ENCODE measurements at regions not wholly inside any gene's neighbourhood (a gene's known extent, or its start where the extent isn't known, plus 50 kb on each side); places are given as distances from the start of the nearest gene placed in this dataset.
A peak's percentile ranks its signal among the peaks of the same experiment; 100 is the strongest.

GRCh38 chr6:167532410-167533288 is 207.8 kb downstream of the TTLL2 start:
- Histone ChIP-seq H3K4me2 (peak overlapping the region in 7 of 11 experiments; percentile 8 to 57 (median 26); a peak in 14 of 22 replicates), H3K27ac (no peak overlapping the region), H3K9me3 (replicated peaks in 1 of 11) (peaks cover 10 to 26% (median 17%) of the 10 kb centered on the region in 11 experiments; a peak in 20 of 22 replicates), H4K20me1 (no peaks in the 10 kb centered on the region), H3K9ac (no peak overlapping the region), H3K27me3 (no peaks in the 10 kb centered on the region), H3K4me3 (no peak overlapping the region), H3K4me1 (peaks cover 13 to 44% (median 35%) of the 10 kb centered on the region in 10 experiments), H3K36me3 (no peaks in the 10 kb centered on the region)
- no peak for TF ChIP-seq Cebpa-rat (IDR thresholded peaks at IDR 0.05)

- Histone ChIP-seq H3K27me3 (no peaks in the 10 kb centered on the region), H3K27ac (peak overlapping the region in 1 of 11 experiments; percentile 26; a peak in 1 of 22 replicates), H3K4me2 (peak overlapping the region; percentile 8 to 62 (median 26); a peak in 19 of 22 replicates), H4K20me1 (no peaks in the 10 kb centered on the region), H3K4me3 (no peak overlapping the region), H3K36me3 (no peaks in the 10 kb centered on the region), H3K4me1 (peaks cover 13 to 40% (median 35%) of the 10 kb centered on the region in 10 experiments), H3K9me3 (replicated peaks in 1 of 11) (peaks cover 10 to 26% (median 17%) of the 10 kb centered on the region in 11 experiments; a peak in 20 of 22 replicates), H3K9ac (no peak overlapping the region)
- TF ChIP-seq Cebpa-rat (IDR thresholded peaks at IDR 0.05): no peak
These were observed 209.0 kb downstream of the TTLL2 start for GRCh38 chr6:167533851-167534250.

GRCh38 chr6:167537816-167538215 is 212.9 kb downstream of the TTLL2 start:
- no peak for TF ChIP-seq Cebpa-rat (IDR thresholded peaks at IDR 0.05)

GRCh38 chr6:167538746-167539145 is 213.9 kb downstream of the TTLL2 start:
- H3K4me1 ChIP-seq: peaks cover 14 to 25% (median 20%) of the 10 kb centered on the region in 10 experiments
- H3K27me3 ChIP-seq: peaks cover 0 to 7% (median 0%) of the 10 kb centered on the region in 11 experiments; a peak in 1 of 22 replicates
- TF ChIP-seq Cebpa-rat (IDR thresholded peaks at IDR 0.05): no peak
- H3K4me2 ChIP-seq: no peak overlapping the region
- no peaks in the 10 kb centered on the region for H4K20me1 ChIP-seq
- H3K9me3 ChIP-seq (replicated peaks in 1 of 11): peaks cover 25 to 36% (median 31%) of the 10 kb centered on the region in 11 experiments
- no peak overlapping the region for H3K27ac ChIP-seq
- H3K4me3 ChIP-seq: no peak overlapping the region
- H3K9ac ChIP-seq: no peak overlapping the region
- H3K36me3 ChIP-seq: no peaks in the 10 kb centered on the region

More at GRCh38 chr6:167537816-167538215, 212.9 kb downstream of the TTLL2 start:
- H3K9ac ChIP-seq: no peak overlapping the region
- H3K27ac ChIP-seq: no peak overlapping the region
- no peak overlapping the region for H3K4me3 ChIP-seq
- peaks cover 25 to 40% (median 31%) of the 10 kb centered on the region in 11 experiments for H3K9me3 ChIP-seq (replicated peaks in 1 of 11)
- no peaks in the 10 kb centered on the region for H3K36me3 ChIP-seq
- no peak overlapping the region for H3K4me2 ChIP-seq
- peaks cover 13 to 25% (median 20%) of the 10 kb centered on the region in 10 experiments for H3K4me1 ChIP-seq
- no peaks in the 10 kb centered on the region for H3K27me3 ChIP-seq
- no peaks in the 10 kb centered on the region for H4K20me1 ChIP-seq

- peaks cover 18 to 30% (median 23%) of the 10 kb centered on the region in 11 experiments for H3K9me3 ChIP-seq (replicated peaks in 1 of 11)
- H3K4me3 ChIP-seq: no peak overlapping the region
- no peak overlapping the region for H3K9ac ChIP-seq
- no peaks in the 10 kb centered on the region for H3K36me3 ChIP-seq
- TF ChIP-seq Cebpa-rat (IDR thresholded peaks at IDR 0.05): no peak
- peaks cover 0 to 20% (median 0%) of the 10 kb centered on the region in 11 experiments; a peak in 4 of 22 replicates for H3K27me3 ChIP-seq
- H3K27ac ChIP-seq: no peak overlapping the region
- no peaks in the 10 kb centered on the region for H4K20me1 ChIP-seq
- H3K4me1 ChIP-seq: peaks cover 15 to 37% (median 32%) of the 10 kb centered on the region in 10 experiments
- H3K4me2 ChIP-seq: no peak overlapping the region
These were observed 215.9 kb downstream of the TTLL2 start for GRCh38 chr6:167540796-167541195.

GRCh38 chr6:167541544-167541943 is 216.7 kb downstream of the TTLL2 start:
- no peak overlapping the region for H3K9ac ChIP-seq
- peaks cover 18 to 26% (median 19%) of the 10 kb centered on the region in 11 experiments; a peak in 21 of 22 replicates for H3K9me3 ChIP-seq (replicated peaks in 1 of 11)
- H3K4me1 ChIP-seq: peaks cover 15 to 44% (median 39%) of the 10 kb centered on the region in 10 experiments
- H3K27ac ChIP-seq: no peak overlapping the region
- no peaks in the 10 kb centered on the region for H3K36me3 ChIP-seq
- no peaks in the 10 kb centered on the region for H4K20me1 ChIP-seq
- H3K4me2 ChIP-seq: no peak overlapping the region
- peaks cover 0 to 28% (median 0%) of the 10 kb centered on the region in 11 experiments; a peak in 4 of 22 replicates for H3K27me3 ChIP-seq
- no peak overlapping the region for H3K4me3 ChIP-seq
- TF ChIP-seq Cebpa-rat (IDR thresholded peaks at IDR 0.05): no peak

GRCh38 chr6:167543602-167544497 is 219.0 kb downstream of the TTLL2 start:
- peaks cover 26 to 66% (median 61%) of the 10 kb centered on the region in 10 experiments for H3K4me1 ChIP-seq
- TF ChIP-seq Cebpa-rat (IDR thresholded peaks at IDR 0.05): no peak
- H3K9me3 ChIP-seq (replicated peaks in 1 of 11): peaks cover 18 to 30% (median 19%) of the 10 kb centered on the region in 11 experiments; a peak in 21 of 22 replicates
- H3K27me3 ChIP-seq: peaks cover 0 to 31% (median 0%) of the 10 kb centered on the region in 11 experiments; a peak in 4 of 22 replicates
- H3K36me3 ChIP-seq: no peaks in the 10 kb centered on the region
- H4K20me1 ChIP-seq: no peaks in the 10 kb centered on the region
- no peak overlapping the region for H3K4me3 ChIP-seq
- H3K9ac ChIP-seq: 0 out of 22 replicates have a peak overlapping the region, but pooled peaks of 1 of the 11 experiments have one; percentile 3
- peak overlapping the region in 3 of 11 experiments; percentile 15 to 42 (median 35); a peak in 3 of 22 replicates for H3K27ac ChIP-seq
- H3K4me2 ChIP-seq: peak overlapping the region; percentile 53 to 80 (median 70)

GRCh38 chr6:167546611-167547327 is 221.9 kb downstream of the TTLL2 start:
- peaks cover 0 to 51% (median 0%) of the 10 kb centered on the region in 11 experiments; a peak in 9 of 22 replicates for H3K27me3 ChIP-seq

More at GRCh38 chr6:167546611-167547327, 221.9 kb downstream of the TTLL2 start:
- no peak overlapping the region for H3K27ac ChIP-seq
- no peak overlapping the region for H3K4me3 ChIP-seq
- peaks cover 0 to 12% (median under 1%) of the 10 kb centered on the region in 11 experiments; a peak in 10 of 22 replicates for H3K9me3 ChIP-seq (replicated peaks in 1 of 11)
- H3K4me2 ChIP-seq: peak overlapping the region in 8 of 11 experiments; percentile 38 to 80 (median 66); a peak in 16 of 22 replicates
- TF ChIP-seq Cebpa-rat (IDR thresholded peaks at IDR 0.05): no peak
- no peak overlapping the region for H3K9ac ChIP-seq
- no peaks in the 10 kb centered on the region for H3K36me3 ChIP-seq
- no peaks in the 10 kb centered on the region for H4K20me1 ChIP-seq
- H3K4me1 ChIP-seq: peaks cover 26 to 78% (median 73%) of the 10 kb centered on the region in 10 experiments
